HG02970 (cell line): ENCODE measurements at regions not wholly inside any gene's neighbourhood (a gene's known extent, or its start where the extent isn't known, plus 50 kb on each side); places are given as distances from the start of the nearest gene placed in this dataset.

Source experiments
- ATAC-seq: cut with Tn5 transposase; IDR thresholded peaks from one replicate; pipeline ENCODE4 v1.9.1; 2021; ENCODE audit warnings: mild to moderate bottlenecking, moderate library complexity, moderate number of reproducible peaks; ENCODE audit not compliant: unreplicated experiment, low FRiP score

- no peak for ATAC-seq
Observed at GRCh38 chr14:31943217-31943799, 133.8 kb upstream of the ARHGAP5 start.

GRCh38 chr14:31943861-31944255, 133.2 kb upstream of the ARHGAP5 start:
- no peak for ATAC-seq

GRCh38 chr14:31944256-31945073, 132.6 kb upstream of the ARHGAP5 start:
- ATAC-seq: no peak

- ATAC-seq: no peak
Observed at GRCh38 chr14:31945074-31945613, 132.0 kb upstream of the ARHGAP5 start.

- ATAC-seq: no peak
Observed at GRCh38 chr14:31945701-31946100, 131.4 kb upstream of the ARHGAP5 start.

GRCh38 chr14:31947076-31947475, 130.0 kb upstream of the ARHGAP5 start:
- ATAC-seq: no peak

- ATAC-seq: no peak
Observed at GRCh38 chr14:31947680-31948595, 129.2 kb upstream of the ARHGAP5 start.

- ATAC-seq: no peak
Observed at GRCh38 chr14:31949709-31950108, 127.4 kb upstream of the ARHGAP5 start.

- ATAC-seq: no peak
Observed at GRCh38 chr14:31950331-31950730, 126.8 kb upstream of the ARHGAP5 start.

GRCh38 chr14:31950764-31951637, 126.1 kb upstream of the ARHGAP5 start:
- ATAC-seq: no peak

GRCh38 chr14:31951638-31951964, 125.5 kb upstream of the ARHGAP5 start:
- ATAC-seq: no peak

- no peak for ATAC-seq
Observed at GRCh38 chr14:31952573-31952972, 124.5 kb upstream of the ARHGAP5 start.

- ATAC-seq: no peak
Observed at GRCh38 chr14:31953210-31953609, 123.9 kb upstream of the ARHGAP5 start.

- no peak for ATAC-seq
Observed at GRCh38 chr14:31954991-31955390, 122.1 kb upstream of the ARHGAP5 start.

GRCh38 chr14:31955936-31956579, 121.0 kb upstream of the ARHGAP5 start:
- ATAC-seq: no peak

GRCh38 chr14:31957565-31957964, 119.5 kb upstream of the ARHGAP5 start:
- no peak for ATAC-seq

GRCh38 chr14:31960039-31960438, 117.1 kb upstream of the ARHGAP5 start:
- no peak for ATAC-seq

- ATAC-seq: no peak
Observed at GRCh38 chr14:31961896-31962295, 115.2 kb upstream of the ARHGAP5 start.

- no peak for ATAC-seq
Observed at GRCh38 chr14:31962920-31963319, 114.2 kb upstream of the ARHGAP5 start.

- no peak for ATAC-seq
Observed at GRCh38 chr14:31963587-31963986, 113.5 kb upstream of the ARHGAP5 start.
